ENCODE measurements at regions not wholly inside any gene's neighbourhood (a gene's known extent, or its start where the extent isn't known, plus 50 kb on each side); places are given as distances from the start of the nearest gene placed in this dataset.

GRCh38 chr5:5756762-5757161, 334.3 kb downstream of the ICE1 start:
- no peaks in the 10 kb centered on the region for H3K27me3 ChIP-seq (replicated peaks in 1 of 4; ENCODE audit: control insufficient read depth in 3 of 4, extremely low read depth in 1 of 4, insufficient read depth in 3 of 4, low read length in 3 of 4)

More at GRCh38 chr5:5756762-5757161, 334.3 kb downstream of the ICE1 start:
- Histone ChIP-seq H3K23me2 (ENCODE audit: low read depth, low read length) (no peaks in the 10 kb centered on the region; the same call in 1 of the 2 replicates), H3K4me3 (ENCODE audit: extremely low read depth in 1 of 4, insufficient read depth in 2 of 4, low read depth in 3 of 4, low read length in 4 of 4) (no peak overlapping the region), H2BK5ac (ENCODE audit: low read depth, low read length) (no peak overlapping the region), H3K9ac (replicated peaks in 1 of 4; ENCODE audit: extremely low read depth in 1 of 4, low read depth in 3 of 4, low read length in 3 of 4) (no peak overlapping the region), H3K79me1 (ENCODE audit: low read depth, low read length) (no peaks in the 10 kb centered on the region), H2BK15ac (ENCODE audit: low read length) (no peak overlapping the region), H3K14ac (ENCODE audit: insufficient read length) (no peak overlapping the region), H3K79me2 (ENCODE audit: control insufficient read depth in 1 of 2, insufficient read depth in 2 of 2, low read length in 2 of 2) (no peaks in the 10 kb centered on the region), H3K4ac (replicated peaks; ENCODE audit: insufficient read length, low read depth, low read length) (no peak overlapping the region), H3K23ac (ENCODE audit: insufficient read length) (no peak overlapping the region), H2BK12ac (ENCODE audit: low read depth, low read length) (no peak overlapping the region), H3K4me2 (ENCODE audit: insufficient read depth in 1 of 2, low read depth in 2 of 2, low read length in 2 of 2) (no peak overlapping the region), H3K9me3 (ENCODE audit: insufficient read depth in 2 of 2, low read depth in 1 of 2, low read length in 1 of 2) (0 out of 4 replicates have a peak, but pooled peaks cover 0 to 4% of the 10 kb centered on the region in 2 experiments), H4K8ac (ENCODE audit: extremely low read depth, insufficient read depth, low read length) (no peak overlapping the region), H4K5ac (ENCODE audit: insufficient read length, low read depth, low read length) (no peak overlapping the region), H2AFZ (ENCODE audit: low read length) (no peak overlapping the region), H3K18ac (ENCODE audit: extremely low read depth, low read length) (no peak overlapping the region), H4K20me1 (replicated peaks in 1 of 2; ENCODE audit: control insufficient read depth in 1 of 2, insufficient read depth in 2 of 2, low read length in 2 of 2) (no peaks in the 10 kb centered on the region), H2BK120ac (replicated peaks; ENCODE audit: low read depth, low read length) (no peak overlapping the region), H2AK5ac (ENCODE audit: low read depth, low read length) (no peak overlapping the region), H3K4me1 (replicated peaks in 1 of 4; ENCODE audit: control insufficient read depth in 3 of 4, insufficient read depth in 4 of 4, low read length in 3 of 4) (no peaks in the 10 kb centered on the region), H3K56ac (replicated peaks; ENCODE audit: insufficient read length, low read depth, low read length) (no peak overlapping the region), H3K27ac (ENCODE audit: low read depth, low read length) (no peak overlapping the region), H2BK20ac (ENCODE audit: low read length) (no peak overlapping the region), H4K91ac (replicated peaks; ENCODE audit: insufficient read length, low read length) (no peak overlapping the region), H3K36me3 (ENCODE audit: control insufficient read depth in 2 of 4, insufficient read depth in 4 of 4, low read length in 3 of 4) (no peaks in the 10 kb centered on the region)
- TF ChIP-seq SIX5 (IDR thresholded peaks at IDR 0.05; ENCODE audit: low read depth, low read length) (no peak), GABPA (IDR thresholded peaks at IDR 0.05; ENCODE audit: borderline replicate concordance, insufficient read depth, low read length) (no peak), TCF12 (IDR thresholded peaks at IDR 0.05; ENCODE audit: low read depth, low read length) (no peak), CTBP2 (IDR thresholded peaks at IDR 0.05; ENCODE audit: borderline replicate concordance, insufficient read depth, insufficient read length, low read length) (no peak), EGR1 (IDR thresholded peaks at IDR 0.05; ENCODE audit: borderline replicate concordance, low read depth, low read length) (no peak), TAF7 (optimal IDR thresholded peaks at IDR 0.05; ENCODE audit: borderline replicate concordance, low read depth, low read length) (no peak), HDAC6 (IDR thresholded peaks at IDR 0.05; ENCODE audit: low read depth, low read length) (no peak)
- POLR2A ChIA-PET (ENCODE audit: partially characterized antibody), result no interaction called here
- DNase-seq (ENCODE audit: low read depth in 1 of 2, low spot score in 2 of 2) (no peak), FAIRE-seq (no peak)
- CTCF ChIA-PET (ENCODE audit: partially characterized antibody), result interaction anchor here (0.9 to 1.3 kb wide), 3 partner anchors 11 to 123 kb away, joined by 3 to 5 read pairs (median 3); no protein-coding TSS in a partner anchor
- WGBS, 2 experiments (ENCODE audit: extremely low coverage in 1 of 2, insufficient coverage in 1 of 2, insufficient read length in 1 of 2, insufficient replicate concordance in 2 of 2, low coverage in 1 of 2, low lambda C conversion rate in 2 of 2, missing lambda C conversion rate in 1 of 2), result 96% methylated on average over 2 of the region's 2 CpGs; no CpG with 5 or more reads in 1 of the 2 experiments

All from H1 (cell line).